Parathyroid adenoma (tissue), 2 donors: ENCODE measurements at regions not wholly inside any gene's neighbourhood (a gene's known extent, or its start where the extent isn't known, plus 50 kb on each side); places are given as distances from the start of the nearest gene placed in this dataset.

Experiments used
- H2AFZ ChIP-seq: fragments of 300-600 bp; sonication (generic); one replicate; pipeline ENCODE4 v1.7.0; 2017; ENCODE audit warnings: antibody characterized with exemption, mild to moderate bottlenecking
- H3K27ac ChIP-seq: fragments of 300-600 bp; sonication (generic); one replicate; pipeline ENCODE4 v1.7.0; 2017
- H3K27me3 ChIP-seq: fragments of 300-600 bp; sonication (generic); one replicate; pipeline ENCODE4 v1.7.0; 2017; ENCODE audit warnings: low read length; ENCODE audit not compliant: control insufficient read depth, insufficient read depth
- H3K36me3 ChIP-seq: fragments of 300-600 bp; sonication (generic); one replicate; pipeline ENCODE4 v1.7.0; 2017; ENCODE audit warnings: low read length; ENCODE audit not compliant: control insufficient read depth, insufficient read depth
- H3K4me1 ChIP-seq: fragments of 300-600 bp; sonication (generic); one replicate; pipeline ENCODE4 v1.7.0; 2017; ENCODE audit warnings: control low read depth
- H3K4me2 ChIP-seq: fragments of 300-600 bp; sonication (generic); one replicate; pipeline ENCODE4 v1.7.0; 2017; ENCODE audit warnings: low read length
- H3K4me3 ChIP-seq: fragments of 300-600 bp; sonication (generic); one replicate; pipeline ENCODE4 v1.7.0; 2017; ENCODE audit warnings: low read depth, low read length
- H3K79me2 ChIP-seq: fragments of 300-600 bp; sonication (generic); one replicate; pipeline ENCODE4 v1.7.0; 2017; ENCODE audit warnings: control low read depth
- H3K9ac ChIP-seq: fragments of 300-600 bp; sonication (generic); one replicate; pipeline ENCODE4 v1.7.0; 2017; ENCODE audit warnings: mild to moderate bottlenecking
- H3K9me3 ChIP-seq: fragments of 300-600 bp; sonication (generic); one replicate; pipeline ENCODE4 v1.7.0; 2017; ENCODE audit warnings: low read length; ENCODE audit not compliant: control insufficient read depth
- TF ChIP-seq, protein P1 (sequence below): fragments of 300-600 bp; sonication (generic); IDR thresholded peaks from one replicate; pipeline ENCODE4 v1.7.0; 2017; ENCODE audit warnings: antibody characterized with exemption, mild to moderate bottlenecking
- donor health status: primary hyperparathyroidism.

GRCh38 chr16:55091871-55092230 is 161.2 kb downstream of the IRX5 start:
- Histone ChIP-seq H3K9me3 (no peaks in the 10 kb centered on the region), H3K27me3 (no peaks in the 10 kb centered on the region), H3K9ac (no peak overlapping the region), H3K27ac (no peak overlapping the region), H3K4me2 (no peak overlapping the region), H3K36me3 (no peaks in the 10 kb centered on the region), H3K4me3 (no peak overlapping the region), H3K4me1 (no peaks in the 10 kb centered on the region), H3K79me2 (no peaks in the 10 kb centered on the region), H2AFZ (no peak overlapping the region)
- TF ChIP-seq, protein P1, sequence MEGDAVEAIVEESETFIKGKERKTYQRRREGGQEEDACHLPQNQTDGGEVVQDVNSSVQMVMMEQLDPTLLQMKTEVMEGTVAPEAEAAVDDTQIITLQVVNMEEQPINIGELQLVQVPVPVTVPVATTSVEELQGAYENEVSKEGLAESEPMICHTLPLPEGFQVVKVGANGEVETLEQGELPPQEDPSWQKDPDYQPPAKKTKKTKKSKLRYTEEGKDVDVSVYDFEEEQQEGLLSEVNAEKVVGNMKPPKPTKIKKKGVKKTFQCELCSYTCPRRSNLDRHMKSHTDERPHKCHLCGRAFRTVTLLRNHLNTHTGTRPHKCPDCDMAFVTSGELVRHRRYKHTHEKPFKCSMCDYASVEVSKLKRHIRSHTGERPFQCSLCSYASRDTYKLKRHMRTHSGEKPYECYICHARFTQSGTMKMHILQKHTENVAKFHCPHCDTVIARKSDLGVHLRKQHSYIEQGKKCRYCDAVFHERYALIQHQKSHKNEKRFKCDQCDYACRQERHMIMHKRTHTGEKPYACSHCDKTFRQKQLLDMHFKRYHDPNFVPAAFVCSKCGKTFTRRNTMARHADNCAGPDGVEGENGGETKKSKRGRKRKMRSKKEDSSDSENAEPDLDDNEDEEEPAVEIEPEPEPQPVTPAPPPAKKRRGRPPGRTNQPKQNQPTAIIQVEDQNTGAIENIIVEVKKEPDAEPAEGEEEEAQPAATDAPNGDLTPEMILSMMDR, result no peak

- Histone ChIP-seq H3K27me3 (no peaks in the 10 kb centered on the region), H3K79me2 (no peaks in the 10 kb centered on the region), H2AFZ (no peak overlapping the region), H3K9ac (no peak overlapping the region), H3K4me3 (no peak overlapping the region), H3K36me3 (no peaks in the 10 kb centered on the region), H3K4me1 (no peaks in the 10 kb centered on the region), H3K9me3 (no peaks in the 10 kb centered on the region), H3K4me2 (no peak overlapping the region), H3K27ac (no peak overlapping the region)
- TF ChIP-seq, protein P1, result no peak
Measured at GRCh38 chr16:55100100-55100499, 169.4 kb downstream of the IRX5 start.

- Histone ChIP-seq H3K4me1 (no peaks in the 10 kb centered on the region), H3K36me3 (no peaks in the 10 kb centered on the region), H3K27me3 (no peaks in the 10 kb centered on the region), H3K9me3 (no peaks in the 10 kb centered on the region), H3K4me2 (no peak overlapping the region), H3K79me2 (no peaks in the 10 kb centered on the region), H3K4me3 (no peak overlapping the region), H3K27ac (no peak overlapping the region), H3K9ac (no peak overlapping the region), H2AFZ (no peak overlapping the region)
- TF ChIP-seq, protein P1, result no peak
Measured at GRCh38 chr16:55101026-55101425, 170.4 kb downstream of the IRX5 start.

DNA sequence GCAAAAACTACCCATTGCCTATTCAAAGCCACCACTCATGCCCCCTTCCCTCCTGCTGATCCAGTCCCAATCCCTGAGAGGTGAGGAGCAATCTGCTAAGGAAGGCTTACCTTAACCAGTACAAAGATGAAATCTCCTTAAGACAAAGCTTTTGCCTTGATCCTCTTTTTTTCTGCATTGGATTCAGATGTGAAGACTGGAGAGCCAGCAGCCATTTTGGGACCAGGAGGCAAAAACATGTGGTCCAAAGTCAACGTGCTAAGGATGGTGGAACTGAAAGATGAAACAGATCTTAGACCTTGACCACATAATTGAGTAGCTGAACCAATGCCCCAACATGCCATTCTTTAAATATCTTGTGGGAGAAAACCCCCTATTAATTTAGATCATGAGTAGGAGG is 171.4 kb downstream of the IRX5 start:
- TF ChIP-seq, protein P1, result no peak
- Histone ChIP-seq H3K27me3 (no peaks in the 10 kb centered on the region), H3K4me3 (no peak overlapping the region)

GRCh38 chr16:55102531-55102930 is 171.9 kb downstream of the IRX5 start:
- Histone ChIP-seq H3K79me2 (no peaks in the 10 kb centered on the region), H3K27me3 (no peaks in the 10 kb centered on the region), H3K4me2 (no peak overlapping the region), H3K4me1 (no peaks in the 10 kb centered on the region), H2AFZ (no peak overlapping the region), H3K9me3 (no peaks in the 10 kb centered on the region), H3K4me3 (no peak overlapping the region), H3K27ac (no peak overlapping the region), H3K36me3 (no peaks in the 10 kb centered on the region), H3K9ac (no peak overlapping the region)
- TF ChIP-seq, protein P1, result no peak

More for the DNA sequence above, 171.4 kb downstream of the IRX5 start:
- Histone ChIP-seq H3K9ac (no peak overlapping the region), H3K36me3 (no peaks in the 10 kb centered on the region), H3K4me2 (no peak overlapping the region), H3K4me1 (no peaks in the 10 kb centered on the region), H2AFZ (no peak overlapping the region), H3K27ac (no peak overlapping the region), H3K9me3 (no peaks in the 10 kb centered on the region), H3K79me2 (no peaks in the 10 kb centered on the region)
